GM12874 (cell line): ENCODE measurements at regions not wholly inside any gene's neighbourhood (a gene's known extent, or its start where the extent isn't known, plus 50 kb on each side); places are given as distances from the start of the nearest gene placed in this dataset.

ENCODE experiments used
- TF ChIP-seq, protein P1 (sequence below): IDR thresholded peaks from 2 replicates; pipeline ENCODE4 v1.5.1; 2011; ENCODE audit warnings: low read depth, mild to moderate bottlenecking, control low read depth, low read length, moderate library complexity; ENCODE audit not compliant: insufficient read depth

- TF ChIP-seq, protein P1, sequence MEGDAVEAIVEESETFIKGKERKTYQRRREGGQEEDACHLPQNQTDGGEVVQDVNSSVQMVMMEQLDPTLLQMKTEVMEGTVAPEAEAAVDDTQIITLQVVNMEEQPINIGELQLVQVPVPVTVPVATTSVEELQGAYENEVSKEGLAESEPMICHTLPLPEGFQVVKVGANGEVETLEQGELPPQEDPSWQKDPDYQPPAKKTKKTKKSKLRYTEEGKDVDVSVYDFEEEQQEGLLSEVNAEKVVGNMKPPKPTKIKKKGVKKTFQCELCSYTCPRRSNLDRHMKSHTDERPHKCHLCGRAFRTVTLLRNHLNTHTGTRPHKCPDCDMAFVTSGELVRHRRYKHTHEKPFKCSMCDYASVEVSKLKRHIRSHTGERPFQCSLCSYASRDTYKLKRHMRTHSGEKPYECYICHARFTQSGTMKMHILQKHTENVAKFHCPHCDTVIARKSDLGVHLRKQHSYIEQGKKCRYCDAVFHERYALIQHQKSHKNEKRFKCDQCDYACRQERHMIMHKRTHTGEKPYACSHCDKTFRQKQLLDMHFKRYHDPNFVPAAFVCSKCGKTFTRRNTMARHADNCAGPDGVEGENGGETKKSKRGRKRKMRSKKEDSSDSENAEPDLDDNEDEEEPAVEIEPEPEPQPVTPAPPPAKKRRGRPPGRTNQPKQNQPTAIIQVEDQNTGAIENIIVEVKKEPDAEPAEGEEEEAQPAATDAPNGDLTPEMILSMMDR: no peak
These were observed 273.7 kb upstream of the UBE2E3 start for GRCh38 chr2:180706694-180707093.

- TF ChIP-seq, protein P1: no peak
These were observed 274.9 kb upstream of the UBE2E3 start for GRCh38 chr2:180705551-180705950.

DNA sequence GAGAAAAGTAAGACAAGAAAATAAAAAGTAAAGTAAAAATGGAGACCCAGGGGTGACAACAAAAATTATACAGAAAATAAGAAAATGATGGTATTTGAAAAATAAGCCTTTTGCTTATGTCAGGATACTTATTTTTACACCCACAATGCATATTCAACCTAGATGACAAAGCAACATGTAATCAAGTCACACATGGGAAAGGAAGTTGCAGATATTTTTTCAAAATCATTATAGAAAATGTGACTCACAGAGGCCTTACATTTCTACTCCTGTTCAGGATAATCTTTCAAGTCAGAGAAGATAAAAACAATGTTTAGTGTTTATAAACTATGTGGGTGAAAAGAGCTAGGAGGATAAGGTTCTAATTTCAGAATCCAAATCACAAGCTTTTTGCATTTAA lies 275.3 kb upstream of the UBE2E3 start:
- TF ChIP-seq, protein P1: no peak

DNA sequence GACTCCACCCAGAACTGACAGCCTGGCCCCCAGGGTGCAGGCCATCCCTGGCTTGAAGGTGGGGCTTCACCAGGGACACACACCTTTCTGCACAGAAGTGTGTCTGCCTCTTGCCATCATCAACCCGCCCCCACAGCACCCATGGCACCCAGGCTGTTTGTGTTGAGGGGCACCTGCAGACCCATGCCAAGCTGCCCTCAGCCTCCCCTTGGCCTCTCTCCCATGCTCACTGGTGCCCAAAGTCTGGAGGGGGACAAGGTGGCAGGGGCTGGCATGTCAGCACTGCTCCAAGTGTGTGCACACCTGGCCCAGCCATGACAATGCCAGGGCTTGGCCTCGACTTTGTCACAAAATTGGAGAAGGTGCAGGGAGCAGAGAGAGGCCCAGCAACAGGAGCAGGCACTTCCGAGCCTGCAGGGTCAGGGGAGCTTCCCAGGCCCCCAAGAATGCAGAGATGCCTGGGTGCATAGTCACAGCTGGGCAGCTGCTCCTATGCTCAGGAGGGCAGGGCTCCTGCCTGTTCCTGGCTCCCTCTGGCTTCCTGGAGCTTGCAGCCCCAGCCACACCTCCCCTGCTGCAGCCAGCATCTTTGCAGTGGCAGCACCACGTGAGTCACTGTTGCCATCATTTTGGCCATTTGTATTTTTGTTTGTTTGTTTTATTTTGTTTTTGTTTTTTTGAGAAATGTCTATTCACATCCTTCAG lies 280.6 kb upstream of the UBE2E3 start:
- TF ChIP-seq, protein P1: no peak

DNA sequence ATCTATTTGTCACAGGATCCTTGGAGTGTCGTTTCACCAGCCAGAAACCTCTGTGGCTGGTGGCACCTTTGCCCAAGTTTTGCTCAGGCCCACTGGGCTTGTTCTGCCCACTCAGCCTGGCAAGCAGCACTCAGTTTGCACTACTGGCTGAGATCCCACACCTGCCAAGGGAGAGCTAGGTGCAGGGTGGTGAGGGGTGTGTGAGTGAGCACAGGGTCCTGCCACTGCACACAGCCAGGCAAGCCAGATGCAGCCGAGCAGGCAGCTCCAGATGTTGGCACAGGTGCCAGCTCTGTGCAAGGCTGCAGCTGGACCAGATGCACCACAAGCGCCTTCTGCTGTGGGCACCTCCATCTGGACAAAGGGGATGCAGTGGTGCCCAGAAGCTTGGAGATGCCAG lies 281.7 kb upstream of the UBE2E3 start:
- TF ChIP-seq, protein P1: no peak

DNA sequence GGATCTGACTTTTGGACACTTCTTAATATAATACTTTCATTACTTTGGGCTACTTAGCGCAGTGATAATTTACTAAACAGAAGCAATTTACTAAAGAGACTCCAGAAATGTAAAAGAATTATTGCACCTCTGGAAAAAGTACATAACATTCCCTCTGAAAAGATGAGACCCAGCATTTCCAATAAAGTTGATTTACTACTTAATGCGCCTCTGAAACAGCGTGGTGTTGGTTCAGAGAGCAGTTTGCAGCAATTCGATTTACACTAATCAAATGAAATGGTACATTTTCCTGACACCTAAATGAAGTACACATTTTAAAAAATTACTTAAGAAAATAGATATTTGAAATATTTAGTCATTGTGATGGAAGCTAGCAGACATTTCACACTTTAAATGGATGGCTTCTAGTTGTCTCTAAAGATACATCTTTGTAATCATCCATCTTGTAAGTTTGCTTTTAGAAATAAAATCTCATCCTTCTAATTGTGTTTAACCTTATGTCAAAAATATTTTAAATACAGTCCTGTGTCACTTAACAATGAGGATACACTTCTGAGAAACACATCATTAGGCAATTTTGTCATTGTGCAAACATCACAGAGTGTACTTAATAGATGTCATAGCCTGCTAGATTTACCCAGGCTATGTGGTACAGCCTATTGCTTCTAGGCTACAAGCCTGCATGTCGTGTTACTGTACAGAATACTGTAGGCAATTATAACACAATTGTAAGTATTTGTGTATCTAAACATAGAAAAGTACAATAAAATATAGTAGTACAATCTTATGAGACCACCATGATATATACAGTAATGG lies 284.6 kb upstream of the UBE2E3 start:
- TF ChIP-seq, protein P1: no peak
